K562 (cell line): ENCODE measurements at regions not wholly inside any gene's neighbourhood (a gene's known extent, or its start where the extent isn't known, plus 50 kb on each side); places are given as distances from the start of the nearest gene placed in this dataset.

ENCODE experiments used
- ATAC-seq: fragments of 200-7000 bp; cut with Tn5 transposase; 3 replicates; pipeline ENCODE4 v1.9.1; 2020; ENCODE audit warnings: moderate library complexity
- BruUV-seq: library from RNA; stranded (reverse); fragments of 400-500 nt; replicated peaks from 2 replicates; lab custom pipeline; 2021; lab: Mats Ljungman, UMichigan
- CTCF ChIA-PET: fragments of 300-600 bp; formaldehyde crosslinking; extraction: SDS; loops from one replicate; lab custom pipeline; 2021; ENCODE audit warnings: low intra/inter-chr PET ratio; lab: Yijun Ruan, JAX
- POLR2A ChIA-PET: fragments of 300-600, 350-650 bp; sonication (Branson Sonifier 250); formaldehyde crosslinking; extraction: SDS; loops from one replicate; lab custom pipeline; 2021; ENCODE audit warnings: antibody characterized with exemption, inconsistent platforms; lab: Yijun Ruan, JAX
- DNase-seq, 4 experiments: peaks; one replicate each; pipeline versions ENCODE4 v3.0.0 to v3.0.0-alpha.2; 2011 to 2018; ENCODE audit warnings: low spot score in 3 of 4, mixed read lengths in 3 of 4; ENCODE audit errors: extremely low read depth in 1 of 4
- FAIRE-seq: peaks from 2 replicates; lab custom pipeline; 2011; peaks lifted over from hg19 to GRCh38; lab: Jason Lieb, UNC
- H2AFZ ChIP-seq: 2 replicates; pipeline ENCODE4 v1.6.0; 2011; ENCODE audit warnings: low read depth, low read length, control low read depth, inconsistent platforms
- H3K27ac ChIP-seq: fragments of 200-600 bp; 3 replicates; pipeline ENCODE4 v1.8.0; 2011; ENCODE audit warnings: low read depth, mild to moderate bottlenecking, control low read depth, inconsistent platforms, low read length, moderate library complexity, mixed read lengths; ENCODE audit errors: extremely low read depth
- H3K27me3 ChIP-seq, 2 experiments: fragments of 300-600 bp in 1 of 2; 2 replicates in 1 of 2; 3 replicates in 1 of 2; pipeline versions ENCODE4 v1.6.0 to v1.8.0; 2011; ENCODE audit warnings: inconsistent platforms in 2 of 2, low read length in 2 of 2, mild to moderate bottlenecking in 1 of 2, mixed read lengths in 1 of 2, moderate library complexity in 1 of 2; ENCODE audit not compliant: control insufficient read depth in 2 of 2, insufficient read depth in 2 of 2
- H3K36me3 ChIP-seq: fragments of 300-600 bp; 3 replicates; pipeline ENCODE4 v1.8.0; 2011; ENCODE audit warnings: mild to moderate bottlenecking, low read length, inconsistent platforms; ENCODE audit not compliant: control insufficient read depth, insufficient read depth
- H3K4me1 ChIP-seq, 2 experiments: fragments of 200-600 bp in 1 of 2; replicated peaks in 1 of 2; 2 replicates in 1 of 2; 3 replicates in 1 of 2; pipeline versions ENCODE4 v1.5.1 to v1.8.0; 2011; ENCODE audit warnings: inconsistent platforms in 2 of 2, low read length in 2 of 2, mild to moderate bottlenecking in 1 of 2, mixed read lengths in 1 of 2, moderate library complexity in 1 of 2; ENCODE audit not compliant: control insufficient read depth in 2 of 2, insufficient read depth in 2 of 2
- H3K4me2 ChIP-seq: 2 replicates; pipeline ENCODE4 v1.6.1; 2011; ENCODE audit warnings: low read length, control low read depth, inconsistent platforms, mixed read lengths; ENCODE audit not compliant: insufficient read depth
- H3K4me3 ChIP-seq: fragments of 200-600 bp; sonication (generic), shearing (Covaris generic); 2 replicates; pipeline ENCODE4 v1.5.1; 2016; ENCODE audit warnings: control low read depth, inconsistent platforms
- H3K79me2 ChIP-seq: fragments of 200-600 bp; 3 replicates; pipeline ENCODE4 v1.8.0; 2011; ENCODE audit warnings: low read length, inconsistent platforms; ENCODE audit not compliant: control insufficient read depth, insufficient read depth
- H3K9ac ChIP-seq, 2 experiments: 2 replicates each; pipeline versions ENCODE4 v1.6.0 to v1.6.1; 2011; ENCODE audit warnings: low read depth in 2 of 2, low read length in 2 of 2, control low read depth in 1 of 2, inconsistent platforms in 1 of 2, mild to moderate bottlenecking in 1 of 2, mixed read lengths in 1 of 2; ENCODE audit not compliant: insufficient read depth in 1 of 2
- H3K9me1 ChIP-seq: one replicate; pipeline ENCODE4 v1.6.0; 2011; ENCODE audit warnings: inconsistent platforms, mild to moderate bottlenecking, low read length, moderate library complexity; ENCODE audit not compliant: control insufficient read depth, insufficient read depth
- H3K9me3 ChIP-seq: replicated peaks from 2 replicates; pipeline ENCODE4 v1.5.1; 2011; ENCODE audit warnings: low read depth, low read length, inconsistent platforms; ENCODE audit not compliant: control insufficient read depth, insufficient read depth
- H4K20me1 ChIP-seq: replicated peaks from 2 replicates; pipeline ENCODE4 v1.6.1; 2011; ENCODE audit warnings: low read length, inconsistent platforms, mixed read lengths; ENCODE audit not compliant: control insufficient read depth, insufficient read depth
- COPS2 ChIP-seq: fragments of 450-650 bp; conservative IDR thresholded peaks from 2 replicates; pipeline ENCODE4 v1.6.1; 2016; ENCODE audit warnings: mild to moderate bottlenecking, moderate library complexity
- FOXJ2 ChIP-seq: fragments of 200-800 bp; sonication (Bioruptor generic); IDR thresholded peaks from 2 replicates; pipeline ENCODE4 v1.6.1; 2016; ENCODE audit warnings: missing genetic modification characterization, missing compliant biosample characterization
- GATA2 ChIP-seq: sonication (generic); formaldehyde crosslinking; IDR thresholded peaks from 2 replicates; pipeline ENCODE4 v1.4.0; 2020; ENCODE audit warnings: mild to moderate bottlenecking, missing genetic modification reagents
- NFRKB ChIP-seq: fragments of 450-650 bp; IDR thresholded peaks from 2 replicates; pipeline ENCODE4 v1.6.1; 2016; ENCODE audit warnings: low read depth
- RUNX1 ChIP-seq: sonication (generic); IDR thresholded peaks from 2 replicates; pipeline ENCODE4 v1.6.1; 2016; ENCODE audit warnings: antibody characterized with exemption, low read depth
- WHSC1 ChIP-seq: IDR thresholded peaks from one replicate; pipeline ENCODE4 v1.6.1; 2012; ENCODE audit warnings: low read length, control low read depth, inconsistent platforms
- ZNF274 ChIP-seq: IDR thresholded peaks from 2 replicates; pipeline ENCODE4 v1.6.1; 2011; ENCODE audit warnings: low read depth, mild to moderate bottlenecking, low read length, moderate library complexity, borderline replicate concordance
- WGBS: fragments of 100-300 bp; shearing (Covaris generic); methylation state at CpG from one replicate; pipeline ENCODE4 v1.1.6; 2016; ENCODE audit warnings: low coverage, mixed read lengths; ENCODE audit not compliant: insufficient coverage; ENCODE audit errors: missing lambda C conversion rate; 5-methylcytosine and 5-hydroxymethylcytosine counted together
- in situ Hi-C: fragments of 300-500 bp; cut with MboI; formaldehyde crosslinking; loops from 4 replicates; pipeline ENCODE4 v1.15.0; 2018; ENCODE audit warnings: inconsistent platforms, mixed read lengths
- intact Hi-C: fragments of 100-400 bp; cut with micrococcal nuclease; formaldehyde crosslinking; loops from 2 replicates; pipeline ENCODE4 v1.14.2; 2022

DNA sequence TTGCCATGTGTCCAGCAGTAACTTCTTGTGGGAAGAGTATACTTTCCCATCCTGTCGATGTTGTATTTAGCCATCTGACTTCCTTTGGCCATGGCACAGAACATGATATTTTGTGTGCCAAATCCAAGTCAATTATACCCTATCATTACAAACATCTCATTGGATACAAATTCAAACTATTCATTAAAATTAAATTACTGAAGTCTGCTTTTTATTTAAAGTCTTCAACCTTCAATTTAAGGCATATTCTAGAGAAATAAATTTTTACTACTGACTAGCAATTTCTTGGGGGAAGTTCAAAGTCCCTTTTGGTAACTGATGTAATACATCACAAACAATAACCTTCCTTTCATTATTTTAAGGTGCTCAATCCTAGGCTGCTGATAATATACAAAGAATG lies 192.6 kb downstream of the SLC6A15 start:
- FAIRE-seq: no peak
- WGBS: 0% methylated on average over 1 of the region's 1 CpG
- BruUV-seq: no TSS peak

DNA sequence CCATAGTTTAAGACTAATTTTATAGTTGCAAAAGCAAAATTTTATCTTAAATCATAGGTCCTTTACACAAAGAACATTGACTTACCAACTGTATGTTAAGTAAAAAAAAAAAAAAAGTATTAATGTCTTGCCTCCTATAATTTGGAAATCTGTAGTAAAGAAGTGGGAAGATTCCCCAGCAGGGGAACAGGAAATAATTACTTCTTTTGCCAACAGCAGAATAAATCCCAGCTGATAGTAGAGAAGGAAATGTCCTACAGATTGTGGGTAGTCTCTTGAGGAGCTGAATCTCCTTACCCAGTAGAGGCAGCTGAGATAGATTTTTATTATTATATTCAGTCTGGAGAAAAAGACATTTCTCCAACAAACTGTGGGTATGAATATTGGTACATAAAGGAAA lies 193.7 kb downstream of the SLC6A15 start:
- Histone ChIP-seq H3K4me3 (no peak overlapping the region), H2AFZ (no peak overlapping the region), H3K9me1 (no peaks in the 10 kb centered on the region), H3K4me1 (no peaks in the 10 kb centered on the region), H3K4me2 (no peak overlapping the region), H3K9me3 (no peaks in the 10 kb centered on the region), H3K79me2 (no peaks in the 10 kb centered on the region)
- FAIRE-seq (no peak), ATAC-seq (no peak)
- intact Hi-C loops: no loop called here
- BruUV-seq: no TSS peak
- POLR2A ChIA-PET: no interaction called here
- TF ChIP-seq FOXJ2 (tag): no peak
- TF ChIP-seq, all 486 proteins: peak for 0
- CTCF ChIA-PET: no interaction called here
- Histone ChIP-seq H4K20me1 (no peaks in the 10 kb centered on the region), H3K36me3 (no peaks in the 10 kb centered on the region), H3K9ac (no peak overlapping the region), H3K27me3 (no peaks in the 10 kb centered on the region), H3K27ac (no peak overlapping the region)
- no peak for DNase-seq
- in situ Hi-C loops: no loop called here

More for the DNA sequence above, 192.6 kb downstream of the SLC6A15 start:
- DNase-seq (no peak), ATAC-seq (no peak)
- no peak overlapping the region for H3K4me3 ChIP-seq
- no peaks in the 10 kb centered on the region for H3K79me2 ChIP-seq
- H3K27me3 ChIP-seq: no peaks in the 10 kb centered on the region
- H2AFZ ChIP-seq: no peak overlapping the region
- H3K4me2 ChIP-seq: no peak overlapping the region
- no peaks in the 10 kb centered on the region for H3K9me3 ChIP-seq
- intact Hi-C loops: no loop called here
- no peaks in the 10 kb centered on the region for H3K36me3 ChIP-seq
- H3K9me1 ChIP-seq: no peaks in the 10 kb centered on the region
- no peak overlapping the region for H3K27ac ChIP-seq
- H3K4me1 ChIP-seq: no peaks in the 10 kb centered on the region
- TF ChIP-seq ZNF274 (no peak), GATA2 (no peak), NFRKB (no peak), RUNX1 (no peak), COPS2 (no peak), WHSC1 (no peak)
- no peaks in the 10 kb centered on the region for H4K20me1 ChIP-seq
- ChIA-PET CTCF (no interaction called here), POLR2A (no interaction called here)
- H3K9ac ChIP-seq: no peak overlapping the region
- in situ Hi-C loops: no loop called here
